Gastrocnemius medialis (tissue), 4 donors: ENCODE measurements at regions not wholly inside any gene's neighbourhood (a gene's known extent, or its start where the extent isn't known, plus 50 kb on each side); places are given as distances from the start of the nearest gene placed in this dataset.

Source experiments
- POLR2A ChIP-seq, 2 donors: fragments of 450-650 bp; IDR thresholded peaks; one replicate each; pipeline ENCODE4 v1.6.1; 2017; ENCODE audit warnings: antibody characterized with exemption in 2 of 2, mild to moderate bottlenecking in 2 of 2, moderate library complexity in 2 of 2
- TF ChIP-seq, protein P1 (sequence below), 5 experiments: fragments of 450-650 bp in 3 of 5; fragments of 200-600 bp in 2 of 5; sonication (generic) in 2 of 5; IDR thresholded peaks in 4 of 5; conservative IDR thresholded peaks in 1 of 5; 1 replicate in 4 of 5; 2 replicates in 1 of 5; pipeline ENCODE4 v1.5.1; 2016 to 2019; ENCODE audit warnings: antibody characterized with exemption in 5 of 5, mild to moderate bottlenecking in 3 of 5, moderate library complexity in 3 of 5

DNA sequence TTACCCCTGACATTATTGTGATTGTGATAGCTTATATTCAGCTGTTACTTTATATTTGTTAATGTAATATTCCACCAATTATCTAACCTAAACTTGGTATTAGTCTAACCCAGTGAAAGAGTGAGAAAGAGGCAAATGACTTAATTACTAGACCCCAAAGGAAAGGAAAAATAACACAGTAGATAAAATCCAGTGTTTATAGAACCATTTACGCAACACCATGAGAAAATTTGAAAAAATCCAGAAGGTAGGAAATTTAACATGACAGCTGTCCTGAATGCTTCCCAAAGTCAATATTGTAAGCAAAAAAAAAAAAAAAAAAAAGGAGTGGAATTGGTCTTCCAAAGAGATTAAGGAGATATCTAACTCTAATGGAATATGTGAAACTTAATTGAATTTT, 741.5 kb upstream of the GHITM start:
- TF ChIP-seq POLR2A (IDR thresholded peaks at IDR 0.05), result no peak
- TF ChIP-seq, protein P1, sequence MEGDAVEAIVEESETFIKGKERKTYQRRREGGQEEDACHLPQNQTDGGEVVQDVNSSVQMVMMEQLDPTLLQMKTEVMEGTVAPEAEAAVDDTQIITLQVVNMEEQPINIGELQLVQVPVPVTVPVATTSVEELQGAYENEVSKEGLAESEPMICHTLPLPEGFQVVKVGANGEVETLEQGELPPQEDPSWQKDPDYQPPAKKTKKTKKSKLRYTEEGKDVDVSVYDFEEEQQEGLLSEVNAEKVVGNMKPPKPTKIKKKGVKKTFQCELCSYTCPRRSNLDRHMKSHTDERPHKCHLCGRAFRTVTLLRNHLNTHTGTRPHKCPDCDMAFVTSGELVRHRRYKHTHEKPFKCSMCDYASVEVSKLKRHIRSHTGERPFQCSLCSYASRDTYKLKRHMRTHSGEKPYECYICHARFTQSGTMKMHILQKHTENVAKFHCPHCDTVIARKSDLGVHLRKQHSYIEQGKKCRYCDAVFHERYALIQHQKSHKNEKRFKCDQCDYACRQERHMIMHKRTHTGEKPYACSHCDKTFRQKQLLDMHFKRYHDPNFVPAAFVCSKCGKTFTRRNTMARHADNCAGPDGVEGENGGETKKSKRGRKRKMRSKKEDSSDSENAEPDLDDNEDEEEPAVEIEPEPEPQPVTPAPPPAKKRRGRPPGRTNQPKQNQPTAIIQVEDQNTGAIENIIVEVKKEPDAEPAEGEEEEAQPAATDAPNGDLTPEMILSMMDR (IDR thresholded peaks at IDR 0.05 in 4 of 5, conservative IDR thresholded peaks at IDR 0.05 in 1 of 5), result no peak
